ENCODE measurements at regions not wholly inside any gene's neighbourhood (a gene's known extent, or its start where the extent isn't known, plus 50 kb on each side); places are given as distances from the start of the nearest gene placed in this dataset.

GRCh38 chr9:82147798-82148425 lies 159.3 kb downstream of the SPATA31D1 start:
- H3K27ac Mint-ChIP-seq (ENCODE audit: unreplicated experiment): no peak overlapping the region
- no peak overlapping the region for H3K4me3 Mint-ChIP-seq (ENCODE audit: unreplicated experiment)
- H3K9me3 Mint-ChIP-seq (ENCODE audit: unreplicated experiment): no peaks in the 10 kb centered on the region
- no peak for TF ChIP-seq CTCF (IDR thresholded peaks at IDR 0.05; ENCODE audit: unreplicated experiment)
- no peaks in the 10 kb centered on the region for H3K27me3 Mint-ChIP-seq (ENCODE audit: unreplicated experiment)
- H3K4me1 Mint-ChIP-seq (ENCODE audit: unreplicated experiment): peaks cover 6% of the 10 kb centered on the region
- H3K36me3 Mint-ChIP-seq (ENCODE audit: low read depth, unreplicated experiment): no peaks in the 10 kb centered on the region
- DNase-seq (ENCODE audit: low spot score): no peak

GRCh38 chr9:82148426-82148810 lies 159.8 kb downstream of the SPATA31D1 start:
- no peak for TF ChIP-seq CTCF (IDR thresholded peaks at IDR 0.05; ENCODE audit: unreplicated experiment)
- no peak for DNase-seq (ENCODE audit: low spot score)
- Mint-ChIP-seq H3K27me3 (ENCODE audit: unreplicated experiment) (no peaks in the 10 kb centered on the region), H3K4me1 (ENCODE audit: unreplicated experiment) (peaks cover 6% of the 10 kb centered on the region), H3K27ac (ENCODE audit: unreplicated experiment) (no peak overlapping the region), H3K4me3 (ENCODE audit: unreplicated experiment) (no peak overlapping the region), H3K9me3 (ENCODE audit: unreplicated experiment) (no peaks in the 10 kb centered on the region), H3K36me3 (ENCODE audit: low read depth, unreplicated experiment) (no peaks in the 10 kb centered on the region)

GRCh38 chr9:82148901-82149461 lies 160.4 kb downstream of the SPATA31D1 start:
- Mint-ChIP-seq H3K27ac (ENCODE audit: unreplicated experiment) (no peak overlapping the region), H3K27me3 (ENCODE audit: unreplicated experiment) (no peaks in the 10 kb centered on the region), H3K4me3 (ENCODE audit: unreplicated experiment) (no peak overlapping the region), H3K4me1 (ENCODE audit: unreplicated experiment) (peaks cover 6% of the 10 kb centered on the region), H3K36me3 (ENCODE audit: low read depth, unreplicated experiment) (no peaks in the 10 kb centered on the region), H3K9me3 (ENCODE audit: unreplicated experiment) (no peaks in the 10 kb centered on the region)
- no peak for TF ChIP-seq CTCF (IDR thresholded peaks at IDR 0.05; ENCODE audit: unreplicated experiment)
- no peak for DNase-seq (ENCODE audit: low spot score)

GRCh38 chr9:82149501-82149946 lies 161.0 kb downstream of the SPATA31D1 start:
- Mint-ChIP-seq H3K4me1 (ENCODE audit: unreplicated experiment) (peaks cover 6% of the 10 kb centered on the region), H3K36me3 (ENCODE audit: low read depth, unreplicated experiment) (no peaks in the 10 kb centered on the region), H3K27me3 (ENCODE audit: unreplicated experiment) (no peaks in the 10 kb centered on the region), H3K9me3 (ENCODE audit: unreplicated experiment) (no peaks in the 10 kb centered on the region), H3K4me3 (ENCODE audit: unreplicated experiment) (no peak overlapping the region), H3K27ac (ENCODE audit: unreplicated experiment) (no peak overlapping the region)
- TF ChIP-seq CTCF (IDR thresholded peaks at IDR 0.05; ENCODE audit: unreplicated experiment): no peak
- no peak for DNase-seq (ENCODE audit: low spot score)

GRCh38 chr9:82152181-82152580 lies 163.6 kb downstream of the SPATA31D1 start:
- no peak for DNase-seq (ENCODE audit: low spot score)
- H3K36me3 Mint-ChIP-seq (ENCODE audit: low read depth, unreplicated experiment): no peaks in the 10 kb centered on the region
- TF ChIP-seq CTCF (IDR thresholded peaks at IDR 0.05; ENCODE audit: unreplicated experiment): no peak
- peaks cover 10% of the 10 kb centered on the region for H3K4me1 Mint-ChIP-seq (ENCODE audit: unreplicated experiment)
- no peak overlapping the region for H3K27ac Mint-ChIP-seq (ENCODE audit: unreplicated experiment)
- no peaks in the 10 kb centered on the region for H3K27me3 Mint-ChIP-seq (ENCODE audit: unreplicated experiment)
- no peak overlapping the region for H3K4me3 Mint-ChIP-seq (ENCODE audit: unreplicated experiment)
- no peaks in the 10 kb centered on the region for H3K9me3 Mint-ChIP-seq (ENCODE audit: unreplicated experiment)

Data from endothelial cell (in vitro differentiated cells).